ENCODE measurements at regions not wholly inside any gene's neighbourhood (a gene's known extent, or its start where the extent isn't known, plus 50 kb on each side); places are given as distances from the start of the nearest gene placed in this dataset.
A peak's percentile ranks its signal among the peaks of the same experiment; 100 is the strongest.

DNA sequence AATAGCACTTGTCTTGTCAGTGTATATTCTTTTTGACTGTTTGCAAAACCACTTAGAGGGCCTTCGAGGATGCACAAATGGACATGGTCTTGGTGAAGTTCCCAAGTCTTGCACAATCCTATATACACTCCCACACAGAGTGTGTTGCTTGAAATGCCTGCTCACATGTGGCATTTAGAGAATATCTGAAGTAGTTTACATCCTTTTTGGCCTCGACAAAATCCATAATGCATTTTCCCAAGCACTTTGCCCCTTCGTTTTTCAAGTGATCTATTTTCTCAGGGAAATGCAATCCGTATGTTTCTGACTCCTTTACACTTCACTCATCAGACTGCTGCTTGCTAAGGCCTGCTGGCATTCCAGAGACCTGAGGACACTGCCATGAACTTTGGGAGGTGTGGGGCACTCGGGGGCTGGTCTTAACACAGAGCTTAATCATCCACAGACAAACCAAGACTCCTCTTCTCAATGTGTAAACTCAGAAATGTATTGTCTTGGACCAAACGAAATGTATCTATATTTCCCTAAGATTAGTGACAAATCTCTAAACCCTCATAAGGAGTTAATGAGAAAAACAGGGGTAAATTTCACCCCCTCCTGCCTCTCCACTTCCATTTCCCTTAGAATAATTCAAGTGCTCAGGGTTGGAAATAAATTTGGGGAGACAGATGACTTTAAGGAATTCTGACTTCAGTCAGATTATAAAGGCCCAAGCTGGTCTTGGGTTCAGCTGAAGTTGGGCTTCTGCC is 219.3 kb upstream of the APCDD1 start:
- DNase-seq (no peak), ATAC-seq (ENCODE audit: low FRiP score in 2 of 2) (peak in 1 of 2 donors; percentile 76)
- 50 to 58% methylated on average over 6 of the region's 6 CpGs for WGBS, 2 donors
- no peaks in the 10 kb centered on the region for H3K27me3 ChIP-seq
- H3K36me3 ChIP-seq = no peaks in the 10 kb centered on the region
- peaks cover 0 to 2% (median under 1%) of the 10 kb centered on the region in 4 donors for H3K9me3 ChIP-seq
- H3K4me1 ChIP-seq = peaks cover 23 to 28% (median 25%) of the 10 kb centered on the region in 4 donors
- H3K27ac ChIP-seq = peak overlapping the region in 1 of 4 donors; percentile 37
- TF ChIP-seq EP300 (IDR thresholded peaks at IDR 0.05) = no peak
- TF ChIP-seq, protein P1, sequence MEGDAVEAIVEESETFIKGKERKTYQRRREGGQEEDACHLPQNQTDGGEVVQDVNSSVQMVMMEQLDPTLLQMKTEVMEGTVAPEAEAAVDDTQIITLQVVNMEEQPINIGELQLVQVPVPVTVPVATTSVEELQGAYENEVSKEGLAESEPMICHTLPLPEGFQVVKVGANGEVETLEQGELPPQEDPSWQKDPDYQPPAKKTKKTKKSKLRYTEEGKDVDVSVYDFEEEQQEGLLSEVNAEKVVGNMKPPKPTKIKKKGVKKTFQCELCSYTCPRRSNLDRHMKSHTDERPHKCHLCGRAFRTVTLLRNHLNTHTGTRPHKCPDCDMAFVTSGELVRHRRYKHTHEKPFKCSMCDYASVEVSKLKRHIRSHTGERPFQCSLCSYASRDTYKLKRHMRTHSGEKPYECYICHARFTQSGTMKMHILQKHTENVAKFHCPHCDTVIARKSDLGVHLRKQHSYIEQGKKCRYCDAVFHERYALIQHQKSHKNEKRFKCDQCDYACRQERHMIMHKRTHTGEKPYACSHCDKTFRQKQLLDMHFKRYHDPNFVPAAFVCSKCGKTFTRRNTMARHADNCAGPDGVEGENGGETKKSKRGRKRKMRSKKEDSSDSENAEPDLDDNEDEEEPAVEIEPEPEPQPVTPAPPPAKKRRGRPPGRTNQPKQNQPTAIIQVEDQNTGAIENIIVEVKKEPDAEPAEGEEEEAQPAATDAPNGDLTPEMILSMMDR (IDR thresholded peaks at IDR 0.05) = no peak
- no peak for TF ChIP-seq POLR2AphosphoS5 (IDR thresholded peaks at IDR 0.05)
- no peak for TF ChIP-seq POLR2A (IDR thresholded peaks at IDR 0.05)
- no peak overlapping the region for H3K4me3 ChIP-seq

DNA sequence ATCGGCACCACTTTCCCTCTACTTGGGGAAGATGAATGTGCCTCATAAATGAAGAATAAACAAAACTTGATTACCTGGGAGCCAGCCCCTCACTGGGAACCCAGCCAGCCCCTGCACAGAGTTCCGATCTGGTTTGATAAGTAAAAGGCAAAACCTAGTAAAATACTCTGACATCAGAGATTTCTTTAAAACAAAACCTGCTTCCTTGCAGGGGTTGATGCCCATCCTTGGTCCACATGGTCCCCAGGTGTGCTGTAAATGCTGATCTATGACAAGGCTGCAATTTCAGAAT is 218.8 kb upstream of the APCDD1 start:
- Histone ChIP-seq H3K27me3 (no peaks in the 10 kb centered on the region), H3K4me3 (no peak overlapping the region), H3K9me3 (no peaks in the 10 kb centered on the region), H3K36me3 (no peaks in the 10 kb centered on the region), H3K4me1 (peaks cover 28 to 29% (median 29%) of the 10 kb centered on the region in 4 donors), H3K27ac (peak overlapping the region in 1 of 4 donors; percentile 37)
- ATAC-seq (ENCODE audit: low FRiP score in 2 of 2) = no peak
- no peak for DNase-seq
- WGBS, 2 donors = 64 to 65% methylated on average over 2 of the region's 2 CpGs
- TF ChIP-seq, protein P1 (IDR thresholded peaks at IDR 0.05) = no peak
- TF ChIP-seq EP300 (IDR thresholded peaks at IDR 0.05) (no peak), POLR2A (IDR thresholded peaks at IDR 0.05) (no peak), POLR2AphosphoS5 (IDR thresholded peaks at IDR 0.05) (no peak)

DNA sequence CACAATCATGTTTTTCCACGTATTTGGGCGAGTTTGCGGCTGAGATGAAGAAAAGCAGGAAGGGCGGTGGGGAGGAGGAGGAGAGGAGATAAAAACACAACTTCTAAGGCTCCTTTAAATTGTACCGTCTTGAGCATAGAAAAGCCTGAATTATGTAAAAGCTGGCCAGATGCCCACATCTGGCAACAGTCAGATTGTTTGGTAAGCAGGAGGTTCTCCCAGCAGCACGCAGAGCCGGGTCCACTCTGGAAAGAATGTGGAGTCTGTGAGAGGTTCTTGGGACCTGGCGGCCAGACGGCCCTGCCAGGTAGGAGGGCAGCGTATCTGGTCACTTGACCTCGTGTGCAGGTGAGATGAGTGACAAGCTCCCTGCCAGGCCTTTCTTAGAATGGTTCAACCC is 215.3 kb upstream of the APCDD1 start:
- H3K27ac ChIP-seq = no peak overlapping the region
- H3K4me3 ChIP-seq = no peak overlapping the region
- WGBS, 2 donors = 42 to 51% methylated on average over 11 of the region's 11 CpGs
- no peaks in the 10 kb centered on the region for H3K36me3 ChIP-seq
- no peak for TF ChIP-seq POLR2A (IDR thresholded peaks at IDR 0.05)
- no peak for TF ChIP-seq EP300 (IDR thresholded peaks at IDR 0.05)
- TF ChIP-seq POLR2AphosphoS5 (IDR thresholded peaks at IDR 0.05) = no peak
- TF ChIP-seq, protein P1 (IDR thresholded peaks at IDR 0.05) = no peak
- DNase-seq = peak; percentile 26 to 69
- no peaks in the 10 kb centered on the region for H3K27me3 ChIP-seq
- ATAC-seq (ENCODE audit: low FRiP score in 2 of 2) = peak; percentile 50 to 64
- peaks cover 23 to 32% (median 29%) of the 10 kb centered on the region in 4 donors for H3K4me1 ChIP-seq
- no peaks in the 10 kb centered on the region for H3K9me3 ChIP-seq

DNA sequence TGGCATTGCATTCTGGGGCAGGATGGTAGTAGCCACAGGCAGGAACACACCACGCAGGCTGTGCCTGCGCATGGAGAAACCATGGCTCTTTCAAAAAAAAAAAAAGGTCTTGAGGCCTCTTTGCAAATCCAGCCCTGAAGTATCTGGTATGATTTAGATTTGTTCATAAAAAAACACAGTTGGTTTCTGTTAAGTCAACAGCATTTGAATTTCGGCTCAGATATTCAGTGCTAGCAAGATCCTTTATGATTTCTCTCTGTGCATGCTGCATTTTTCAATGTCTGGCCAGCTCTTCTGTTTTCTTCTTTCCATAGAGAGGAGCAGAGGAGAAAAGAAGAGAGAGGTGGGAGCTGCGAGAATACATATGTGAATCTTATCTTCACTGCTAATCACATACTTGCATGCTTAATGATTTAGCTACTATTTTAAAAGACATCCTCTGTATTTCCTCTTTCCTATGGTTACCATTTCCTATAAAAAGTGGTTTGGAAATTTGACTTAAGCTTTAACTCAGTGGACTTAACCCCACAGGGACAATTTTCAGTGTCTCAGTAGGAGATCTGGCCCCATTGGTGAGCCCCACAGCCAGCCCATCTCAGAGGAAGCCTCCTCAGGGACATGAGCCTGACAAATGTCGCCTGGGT is 214.3 kb upstream of the APCDD1 start:
- ATAC-seq (ENCODE audit: low FRiP score in 2 of 2) (no peak), DNase-seq (no peak)
- H3K9me3 ChIP-seq = no peaks in the 10 kb centered on the region
- no peak overlapping the region for H3K27ac ChIP-seq
- TF ChIP-seq POLR2AphosphoS5 (IDR thresholded peaks at IDR 0.05) (no peak), EP300 (IDR thresholded peaks at IDR 0.05) (no peak), POLR2A (IDR thresholded peaks at IDR 0.05) (no peak)
- TF ChIP-seq, protein P1 (IDR thresholded peaks at IDR 0.05) = no peak
- no peaks in the 10 kb centered on the region for H3K36me3 ChIP-seq
- 74 to 81% methylated on average over 5 of the region's 5 CpGs for WGBS, 2 donors
- peaks cover 21 to 34% (median 23%) of the 10 kb centered on the region in 4 donors for H3K4me1 ChIP-seq
- H3K4me3 ChIP-seq = no peak overlapping the region
- no peaks in the 10 kb centered on the region for H3K27me3 ChIP-seq
